ENCODE measurements at regions not wholly inside any gene's neighbourhood (a gene's known extent, or its start where the extent isn't known, plus 50 kb on each side); places are given as distances from the start of the nearest gene placed in this dataset.

DNA sequence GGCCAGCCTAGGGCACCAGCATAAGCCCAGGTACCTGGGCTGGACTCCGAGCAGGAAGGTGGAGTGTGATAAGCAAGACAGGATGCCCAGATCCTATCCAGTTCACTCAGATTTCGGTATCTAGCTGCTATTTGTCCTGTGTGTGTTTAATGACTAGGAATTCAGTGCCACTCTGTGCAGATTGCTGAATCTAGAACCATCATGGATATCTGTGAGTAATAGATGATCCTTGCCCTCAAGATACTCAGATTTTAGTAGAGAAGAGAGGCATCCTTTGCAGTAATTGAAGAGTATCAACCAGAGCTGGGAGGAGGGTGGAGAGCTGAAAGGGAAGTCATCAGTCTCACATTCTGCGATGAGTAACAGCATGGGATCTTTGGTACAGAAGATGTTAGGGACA lies 155.0 kb upstream of the ARID1B start:
- no peak for TF ChIP-seq EZH2 (IDR thresholded peaks at IDR 0.05)
- TF ChIP-seq POLR2AphosphoS5 (IDR thresholded peaks at IDR 0.05; ENCODE audit: borderline replicate concordance, low read depth, low read length), result no peak
- TF ChIP-seq FOXP2 (optimal IDR thresholded peaks at IDR 0.05; ENCODE audit: control extremely low read depth, extremely low read length, insufficient read depth), result no peak

All from SK-N-MC (cell line).